Uterus (tissue), 3 donors: ENCODE measurements at regions not wholly inside any gene's neighbourhood (a gene's known extent, or its start where the extent isn't known, plus 50 kb on each side); places are given as distances from the start of the nearest gene placed in this dataset.
"Not testable (repeated sequence)": the region's sequence is repeated elsewhere in the genome, so short reads cannot be mapped to it uniquely, and the experiment has no call there.

Experiments used
- DNase-seq, 2 donors: peaks; one replicate each; pipeline ENCODE4 v3.0.0-alpha.2; 2019 to 2020
- H3K27ac ChIP-seq, 2 donors: fragments of 200-600 bp; sonication (generic); 1 replicate in 1 of 2; 2 replicates in 1 of 2; pipeline ENCODE4 v1.5.1; 2016 to 2018
- H3K27me3 ChIP-seq, 2 donors: fragments of 200-600 bp; sonication (generic); one replicate each; pipeline ENCODE4 v1.5.1; 2018 to 2019; ENCODE audit warnings: control low read depth in 1 of 2
- H3K36me3 ChIP-seq, 2 donors: fragments of 200-600 bp; sonication (generic); one replicate each; pipeline ENCODE4 v1.5.1; 2019; ENCODE audit warnings: control low read depth in 1 of 2
- H3K4me1 ChIP-seq, 2 donors: fragments of 200-600 bp; sonication (generic); one replicate each; pipeline ENCODE4 v1.5.1; 2018 to 2019; ENCODE audit warnings: control low read depth in 1 of 2
- H3K4me3 ChIP-seq, 2 donors: fragments of 200-600 bp; sonication (generic); 1 replicate in 1 of 2; 2 replicates in 1 of 2; pipeline ENCODE4 v1.5.1; 2018 to 2019; ENCODE audit warnings: mild to moderate bottlenecking in 1 of 2
- H3K9me3 ChIP-seq, 2 donors: fragments of 200-600 bp; sonication (generic); one replicate each; pipeline ENCODE4 v1.5.1; 2019; ENCODE audit warnings: control low read depth in 1 of 2
- POLR2A ChIP-seq, 2 donors: fragments of 450-650 bp; IDR thresholded peaks; one replicate each; pipeline ENCODE4 v1.6.1; 2016; ENCODE audit warnings: antibody characterized with exemption in 2 of 2, mild to moderate bottlenecking in 1 of 2, moderate library complexity in 1 of 2
- intact Hi-C: fragments of 100-400 bp; cut with DNase I; formaldehyde crosslinking; loops from one replicate; pipeline ENCODE4 v1.15.1; 2023; ENCODE audit warnings: low total_unique reads
- TF ChIP-seq, protein P1 (sequence below), 4 experiments: fragments of 200-600 bp in 2 of 4; fragments of 450-650 bp in 2 of 4; sonication (generic) in 2 of 4; IDR thresholded peaks; one replicate each; pipeline ENCODE4 v1.5.1; 2016 to 2019; ENCODE audit warnings: antibody characterized with exemption in 4 of 4, mild to moderate bottlenecking in 2 of 4, moderate library complexity in 1 of 4
- donor health status: DM: yes; HTN: yes; CAD: no.

DNA sequence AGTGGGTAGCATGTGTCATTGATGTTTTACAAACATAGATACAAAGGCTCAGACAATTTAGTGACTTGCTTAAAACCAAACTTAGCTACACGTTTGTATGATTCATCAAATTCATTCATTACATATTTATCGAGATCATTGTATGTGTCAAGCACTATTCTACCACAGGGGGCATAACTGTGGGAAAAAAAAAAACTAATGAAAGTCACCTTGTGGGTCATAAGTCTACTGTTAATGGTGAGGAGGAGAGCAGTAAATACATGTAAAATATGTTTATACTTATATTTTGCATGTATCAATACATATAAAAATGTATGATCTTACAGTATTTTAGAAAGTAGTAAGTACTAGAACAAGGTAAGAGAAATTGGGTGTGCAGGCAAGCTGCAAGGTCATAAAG, 933.8 kb downstream of the IPMK start:
- H3K9me3 ChIP-seq: no peaks in the 10 kb centered on the region
- no peak overlapping the region for H3K27ac ChIP-seq
- no peak for DNase-seq
- H3K36me3 ChIP-seq: no peaks in the 10 kb centered on the region
- intact Hi-C loops: no loop called here
- no peak overlapping the region for H3K4me3 ChIP-seq
- TF ChIP-seq, protein P1, sequence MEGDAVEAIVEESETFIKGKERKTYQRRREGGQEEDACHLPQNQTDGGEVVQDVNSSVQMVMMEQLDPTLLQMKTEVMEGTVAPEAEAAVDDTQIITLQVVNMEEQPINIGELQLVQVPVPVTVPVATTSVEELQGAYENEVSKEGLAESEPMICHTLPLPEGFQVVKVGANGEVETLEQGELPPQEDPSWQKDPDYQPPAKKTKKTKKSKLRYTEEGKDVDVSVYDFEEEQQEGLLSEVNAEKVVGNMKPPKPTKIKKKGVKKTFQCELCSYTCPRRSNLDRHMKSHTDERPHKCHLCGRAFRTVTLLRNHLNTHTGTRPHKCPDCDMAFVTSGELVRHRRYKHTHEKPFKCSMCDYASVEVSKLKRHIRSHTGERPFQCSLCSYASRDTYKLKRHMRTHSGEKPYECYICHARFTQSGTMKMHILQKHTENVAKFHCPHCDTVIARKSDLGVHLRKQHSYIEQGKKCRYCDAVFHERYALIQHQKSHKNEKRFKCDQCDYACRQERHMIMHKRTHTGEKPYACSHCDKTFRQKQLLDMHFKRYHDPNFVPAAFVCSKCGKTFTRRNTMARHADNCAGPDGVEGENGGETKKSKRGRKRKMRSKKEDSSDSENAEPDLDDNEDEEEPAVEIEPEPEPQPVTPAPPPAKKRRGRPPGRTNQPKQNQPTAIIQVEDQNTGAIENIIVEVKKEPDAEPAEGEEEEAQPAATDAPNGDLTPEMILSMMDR (IDR thresholded peaks at IDR 0.05): no peak
- TF ChIP-seq POLR2A (IDR thresholded peaks at IDR 0.05): no peak
- H3K27me3 ChIP-seq: no peaks in the 10 kb centered on the region
- no peaks in the 10 kb centered on the region for H3K4me1 ChIP-seq

DNA sequence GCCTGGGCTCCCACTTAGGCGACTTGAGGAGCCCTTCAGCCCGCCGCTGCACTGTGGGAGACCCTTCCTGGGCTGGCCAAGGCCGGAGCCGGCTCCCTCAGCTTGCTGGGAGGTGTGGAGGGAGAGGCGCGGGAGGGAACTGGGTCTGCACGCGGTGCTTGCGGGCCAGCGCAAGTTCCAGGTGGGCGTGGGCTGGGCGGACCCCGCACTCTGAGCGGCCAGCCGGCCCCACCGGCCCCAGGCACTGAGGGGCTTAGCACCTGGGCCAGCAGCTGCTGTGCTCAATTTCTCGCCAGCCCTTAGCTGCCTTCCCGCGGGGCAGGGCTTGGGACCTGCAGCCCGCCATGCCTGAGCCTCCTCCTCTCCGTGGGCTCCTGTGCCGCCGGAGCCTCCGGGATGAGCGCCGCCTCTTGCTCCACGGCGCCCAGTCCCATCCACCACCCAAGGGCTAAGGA, 946.3 kb downstream of the IPMK start:
- intact Hi-C loops, H3K4me3 ChIP-seq: not testable (repeated sequence)

DNA sequence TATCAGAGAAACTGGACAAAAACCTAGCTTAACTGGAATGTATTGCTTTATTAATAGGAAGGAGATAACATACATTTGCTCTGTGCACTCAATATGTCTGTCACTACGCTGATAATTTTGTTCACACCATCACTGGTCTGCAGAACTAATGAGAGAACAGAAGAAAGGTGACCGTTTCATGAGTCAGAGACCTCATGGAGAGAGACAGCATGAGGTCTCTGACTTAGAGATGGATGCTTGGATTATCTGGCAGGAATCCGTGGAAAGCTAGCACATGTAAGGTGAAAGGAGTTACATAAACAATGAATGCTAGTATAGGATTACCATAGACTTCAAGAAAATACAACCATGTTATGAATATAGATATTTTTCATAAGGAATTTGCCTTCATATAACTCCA, 947.3 kb downstream of the IPMK start:
- H3K9me3 ChIP-seq: no peaks in the 10 kb centered on the region
- intact Hi-C loops: no loop called here
- TF ChIP-seq, protein P1 (IDR thresholded peaks at IDR 0.05): no peak
- TF ChIP-seq POLR2A (IDR thresholded peaks at IDR 0.05): no peak

More for the DNA sequence above, 946.3 kb downstream of the IPMK start:
- DNase-seq, H3K4me1 ChIP-seq, H3K27ac ChIP-seq, H3K9me3 ChIP-seq, H3K27me3 ChIP-seq, H3K36me3 ChIP-seq: not testable (repeated sequence)

DNA sequence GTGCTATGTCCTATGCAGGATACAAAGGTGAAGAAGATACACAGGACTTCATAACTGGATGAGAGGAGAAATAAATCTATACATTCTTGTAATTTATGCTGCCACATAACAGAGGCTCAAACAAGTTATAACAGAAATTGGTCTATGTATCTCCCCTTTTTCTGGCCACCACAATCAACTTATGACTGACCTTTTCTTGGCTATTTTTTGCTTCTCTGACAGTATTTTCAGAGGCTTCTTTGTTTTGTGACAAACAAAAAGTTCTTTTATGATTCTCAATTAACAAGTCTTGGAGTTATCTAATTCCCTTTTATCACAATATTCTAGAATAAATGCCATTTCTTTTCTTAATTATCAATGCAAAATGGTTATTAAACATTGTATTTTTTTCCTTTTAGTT, 953.0 kb upstream of the ZWINT start:
- intact Hi-C loops: no loop called here

More for the DNA sequence above, 947.3 kb downstream of the IPMK start:
- Histone ChIP-seq H3K4me1 (no peaks in the 10 kb centered on the region), H3K27me3 (no peaks in the 10 kb centered on the region), H3K27ac (no peak overlapping the region), H3K4me3 (no peak overlapping the region), H3K36me3 (no peaks in the 10 kb centered on the region)
- DNase-seq: no peak

DNA sequence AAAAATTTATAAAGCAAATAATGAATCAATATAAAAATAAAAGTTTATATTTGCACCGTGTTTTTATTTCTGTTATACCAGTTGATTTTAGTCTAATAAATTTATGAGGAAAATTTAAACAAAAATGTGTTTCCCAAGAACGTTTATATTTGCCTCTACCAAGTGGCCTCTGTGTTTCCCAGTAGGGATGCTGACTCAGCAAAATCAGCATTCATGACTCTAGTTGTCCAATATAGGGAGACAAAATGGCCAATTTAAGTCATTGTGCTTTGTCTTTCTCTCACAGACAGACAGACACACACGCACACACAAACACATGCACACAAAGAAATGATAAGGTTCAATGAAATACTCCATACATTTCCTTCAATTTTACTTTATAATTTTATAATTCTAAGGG, 942.5 kb upstream of the ZWINT start:
- Histone ChIP-seq H3K9me3 (no peaks in the 10 kb centered on the region), H3K4me1 (no peaks in the 10 kb centered on the region), H3K36me3 (no peaks in the 10 kb centered on the region), H3K27ac (no peak overlapping the region), H3K4me3 (no peak overlapping the region), H3K27me3 (no peaks in the 10 kb centered on the region)
- DNase-seq: no peak
- intact Hi-C loops: no loop called here
- no peak for TF ChIP-seq POLR2A (IDR thresholded peaks at IDR 0.05)
- TF ChIP-seq, protein P1 (IDR thresholded peaks at IDR 0.05): no peak

More for the DNA sequence above, 953.0 kb upstream of the ZWINT start:
- Histone ChIP-seq H3K4me3 (no peak overlapping the region), H3K27ac (no peak overlapping the region), H3K27me3 (no peaks in the 10 kb centered on the region), H3K4me1 (no peaks in the 10 kb centered on the region), H3K36me3 (no peaks in the 10 kb centered on the region), H3K9me3 (no peaks in the 10 kb centered on the region)
- no peak for TF ChIP-seq POLR2A (IDR thresholded peaks at IDR 0.05)
- TF ChIP-seq, protein P1 (IDR thresholded peaks at IDR 0.05): no peak
- no peak for DNase-seq

DNA sequence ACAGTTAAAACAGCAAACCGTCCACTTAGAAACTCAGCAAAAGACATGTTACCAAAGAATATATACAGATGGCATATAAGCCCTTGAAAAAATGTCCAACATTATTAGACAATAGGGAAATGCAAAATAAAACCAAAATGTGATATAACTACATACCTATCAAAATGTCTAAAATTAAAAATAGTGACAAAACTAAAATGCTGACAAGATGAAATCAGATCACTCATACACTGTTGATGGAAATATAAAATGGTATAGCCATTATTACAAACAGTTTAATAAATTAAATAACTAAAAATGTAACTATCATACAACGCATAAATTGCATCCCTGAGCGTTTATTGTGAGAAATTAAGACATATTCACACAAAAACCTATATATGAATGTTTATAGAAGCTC, 939.7 kb upstream of the ZWINT start:
- intact Hi-C loops: no loop called here
- no peak for DNase-seq

More for the DNA sequence above, 939.7 kb upstream of the ZWINT start:
- Histone ChIP-seq H3K36me3 (no peaks in the 10 kb centered on the region), H3K4me1 (no peaks in the 10 kb centered on the region), H3K4me3 (no peak overlapping the region), H3K9me3 (no peaks in the 10 kb centered on the region), H3K27me3 (no peaks in the 10 kb centered on the region), H3K27ac (no peak overlapping the region)
- TF ChIP-seq POLR2A (IDR thresholded peaks at IDR 0.05): no peak
- TF ChIP-seq, protein P1 (IDR thresholded peaks at IDR 0.05): no peak
